HG03571 (cell line): ENCODE measurements at regions not wholly inside any gene's neighbourhood (a gene's known extent, or its start where the extent isn't known, plus 50 kb on each side); places are given as distances from the start of the nearest gene placed in this dataset.
"Not testable (repeated sequence)": the region's sequence is repeated elsewhere in the genome, so short reads cannot be mapped to it uniquely, and the experiment has no call there.

Source experiments
- ATAC-seq: cut with Tn5 transposase; IDR thresholded peaks from one replicate; pipeline ENCODE4 v1.9.1; 2021; ENCODE audit not compliant: unreplicated experiment

DNA sequence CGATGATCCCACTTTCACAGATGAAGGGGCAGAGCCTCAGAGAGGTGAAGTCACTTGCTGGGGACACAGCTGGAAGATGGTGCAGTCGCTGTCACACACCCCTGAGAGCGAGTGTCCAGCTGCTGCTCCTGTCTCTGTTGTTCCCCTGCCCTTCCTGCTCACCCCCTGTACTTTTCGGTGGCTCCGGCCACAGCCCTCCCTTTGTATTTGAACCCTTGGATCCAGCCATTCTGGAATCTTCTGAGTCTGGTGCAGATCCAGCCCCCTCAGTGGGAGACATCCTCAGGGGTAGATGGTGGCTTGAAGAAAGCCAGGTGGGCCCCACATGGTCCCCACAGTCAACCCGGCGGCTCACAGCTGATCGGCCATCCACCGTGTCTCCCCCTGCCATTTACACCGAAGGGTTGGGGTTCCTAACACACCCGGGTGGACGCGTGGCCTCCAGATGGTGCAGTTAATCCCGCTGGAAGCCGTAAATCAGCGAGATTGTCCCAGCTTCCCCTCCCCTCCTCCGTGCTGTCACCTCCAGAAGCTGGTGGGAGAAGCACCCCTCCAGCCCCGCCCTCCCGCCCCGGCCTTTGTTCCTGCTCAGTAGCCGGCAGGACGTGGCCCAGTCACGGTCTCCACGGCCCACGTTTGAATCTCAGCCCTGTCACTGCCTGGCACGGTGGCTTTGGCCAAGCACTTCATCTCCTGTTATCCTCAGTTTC, 204.8 kb downstream of the C9orf50 start:
- ATAC-seq, result no peak

DNA sequence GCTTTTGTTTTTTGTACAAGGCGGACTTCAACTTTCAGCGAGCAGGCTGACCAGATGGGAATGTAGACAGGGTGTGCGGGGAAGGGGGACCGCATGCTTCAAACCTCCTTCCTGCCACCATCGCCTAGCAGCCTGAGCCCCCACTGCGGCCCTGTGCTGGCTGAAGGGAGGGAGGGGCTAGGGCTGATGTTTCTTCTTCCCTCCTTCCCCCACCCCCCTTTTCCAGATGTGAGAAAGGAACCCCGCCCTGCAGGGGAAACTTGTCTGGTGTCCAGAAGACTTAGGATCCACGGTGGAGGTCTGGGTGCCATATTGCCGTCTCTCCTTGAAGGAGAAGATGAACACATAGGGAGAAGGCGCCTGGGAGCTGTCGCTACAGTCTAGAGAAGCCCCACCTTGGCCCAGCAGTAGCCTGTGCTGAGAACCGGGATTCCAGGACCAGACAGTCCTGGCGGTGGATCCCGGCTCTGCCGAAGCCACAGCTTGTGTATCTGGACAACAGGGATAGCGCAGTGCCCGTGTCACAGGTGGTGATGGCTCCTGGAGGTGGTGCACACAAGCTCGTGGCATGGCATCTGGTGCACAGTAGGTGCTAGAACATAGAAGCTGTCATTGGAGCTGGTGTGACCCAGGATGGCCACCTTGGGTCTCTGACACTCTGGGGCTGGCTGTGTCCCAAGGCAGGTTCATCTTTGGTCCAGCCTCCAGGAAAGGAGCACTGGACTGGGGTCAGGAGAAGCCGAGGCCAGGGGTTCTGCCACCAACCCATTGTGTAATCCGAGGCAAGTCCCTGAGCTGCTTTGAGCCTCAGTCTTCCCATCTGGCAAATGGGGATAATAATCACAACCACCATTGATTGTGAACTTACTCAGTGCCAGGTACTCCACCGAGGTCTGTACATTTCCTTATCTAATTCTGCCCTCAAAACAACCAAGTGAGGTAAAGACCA, 205.6 kb downstream of the C9orf50 start:
- ATAC-seq, result no peak

DNA sequence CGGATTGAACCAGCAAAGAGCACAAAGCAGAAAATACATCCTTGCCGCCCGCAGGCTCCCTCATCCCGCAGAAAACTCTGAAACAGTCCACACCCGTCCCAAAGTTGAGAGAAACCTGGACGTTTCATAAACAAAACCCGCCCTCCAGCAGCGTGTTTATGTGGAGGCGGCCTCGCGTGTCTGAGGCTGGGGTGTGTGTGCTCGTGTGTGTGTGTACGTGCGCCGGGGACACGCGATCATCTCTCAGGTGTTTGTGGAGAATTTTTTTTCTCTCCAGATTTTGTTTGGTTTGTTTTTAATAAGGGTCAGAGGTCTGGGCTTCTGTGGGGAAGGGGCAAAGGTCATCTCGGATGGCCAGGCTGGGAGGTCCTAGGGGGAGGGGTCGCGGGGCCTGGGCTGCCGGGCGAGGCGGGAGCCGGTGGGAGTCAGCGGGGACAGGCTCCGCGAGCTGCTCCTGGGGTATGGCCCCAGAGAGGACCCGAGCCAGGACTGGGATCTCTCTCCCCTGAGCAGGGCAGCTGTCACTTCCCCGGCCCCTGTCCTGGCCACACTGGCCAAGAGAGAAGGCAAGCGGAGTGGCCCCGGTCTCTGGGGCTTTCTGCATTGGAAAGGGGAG, 206.4 kb downstream of the C9orf50 start:
- ATAC-seq, result no peak

DNA sequence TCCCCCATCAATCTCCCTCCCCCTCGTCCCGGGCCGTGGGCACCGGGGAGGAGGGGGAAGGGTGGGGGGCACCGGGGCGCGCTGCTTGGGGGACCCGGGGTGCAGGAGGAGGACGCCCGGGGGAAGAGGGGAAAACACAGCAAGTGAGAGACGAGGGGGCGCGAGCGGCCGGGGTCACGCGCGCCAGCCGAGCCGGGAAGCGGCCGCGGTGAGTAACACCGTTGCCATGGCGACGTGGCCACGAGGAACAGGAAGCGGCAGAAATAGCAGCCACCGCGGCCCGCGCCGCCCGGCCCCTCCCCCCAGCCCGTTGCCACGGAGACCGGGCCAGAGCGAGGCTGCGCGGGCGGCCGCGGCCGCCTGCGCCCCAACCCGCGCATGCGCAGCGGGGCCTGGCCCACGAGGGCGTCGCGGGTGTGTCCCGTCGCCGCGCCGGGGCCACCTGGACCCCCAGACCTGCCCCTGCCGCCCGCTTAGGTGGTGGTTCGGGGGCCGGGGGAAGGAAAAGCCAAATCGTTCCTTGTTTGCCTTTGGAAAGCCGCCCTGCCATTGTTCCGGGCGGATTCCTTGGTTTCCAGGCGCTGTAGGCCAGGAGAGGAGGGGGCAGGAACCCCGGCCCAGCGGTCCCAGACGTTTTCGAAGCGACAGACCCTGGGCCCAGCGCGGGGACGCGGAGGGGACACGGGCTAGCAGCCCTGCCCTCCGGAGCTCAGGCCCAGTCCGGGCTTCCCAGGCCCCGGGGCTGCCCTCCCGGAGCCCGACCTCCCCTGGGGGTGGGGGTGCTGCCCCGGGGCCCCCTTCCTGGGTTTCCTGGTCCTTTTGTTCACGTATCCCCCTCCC, 207.1 kb downstream of the C9orf50 start:
- peak; percentile 83 for ATAC-seq

DNA sequence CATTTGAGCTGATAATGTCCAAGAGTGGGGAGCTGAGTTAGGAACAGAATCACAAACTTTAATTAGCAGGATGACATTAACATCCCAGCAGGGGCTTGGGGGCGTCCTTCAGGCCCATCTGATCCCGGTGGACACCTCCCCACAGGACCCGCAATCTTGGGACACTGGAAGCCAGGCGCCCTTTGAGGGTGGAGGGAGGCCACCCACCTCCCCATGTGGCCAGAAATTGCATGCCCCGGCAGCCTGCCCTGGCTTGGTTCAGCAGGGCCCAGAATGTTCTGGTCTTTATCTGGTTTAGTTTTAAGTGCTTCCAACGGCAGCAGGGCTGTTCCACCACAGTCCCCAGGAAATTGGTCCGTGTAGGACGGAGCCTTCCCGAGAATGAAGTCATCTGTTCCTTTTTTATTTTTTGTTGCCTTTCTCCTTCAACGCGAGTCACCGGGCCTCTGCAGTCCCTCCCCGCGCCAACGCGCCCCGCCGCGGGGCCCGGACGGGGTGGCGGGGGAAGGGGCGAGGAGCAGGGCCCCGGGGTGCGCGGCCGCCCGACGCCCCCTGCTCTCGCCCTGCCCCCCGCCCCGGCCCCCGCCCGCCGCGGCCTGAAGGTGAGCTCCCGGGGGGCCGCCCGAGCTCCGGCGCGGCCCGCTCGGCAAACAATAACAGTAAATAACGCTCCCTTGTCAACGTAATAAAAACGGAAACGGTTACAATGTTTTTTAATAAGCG, 207.9 kb downstream of the C9orf50 start:
- peak; percentile 18 for ATAC-seq

DNA sequence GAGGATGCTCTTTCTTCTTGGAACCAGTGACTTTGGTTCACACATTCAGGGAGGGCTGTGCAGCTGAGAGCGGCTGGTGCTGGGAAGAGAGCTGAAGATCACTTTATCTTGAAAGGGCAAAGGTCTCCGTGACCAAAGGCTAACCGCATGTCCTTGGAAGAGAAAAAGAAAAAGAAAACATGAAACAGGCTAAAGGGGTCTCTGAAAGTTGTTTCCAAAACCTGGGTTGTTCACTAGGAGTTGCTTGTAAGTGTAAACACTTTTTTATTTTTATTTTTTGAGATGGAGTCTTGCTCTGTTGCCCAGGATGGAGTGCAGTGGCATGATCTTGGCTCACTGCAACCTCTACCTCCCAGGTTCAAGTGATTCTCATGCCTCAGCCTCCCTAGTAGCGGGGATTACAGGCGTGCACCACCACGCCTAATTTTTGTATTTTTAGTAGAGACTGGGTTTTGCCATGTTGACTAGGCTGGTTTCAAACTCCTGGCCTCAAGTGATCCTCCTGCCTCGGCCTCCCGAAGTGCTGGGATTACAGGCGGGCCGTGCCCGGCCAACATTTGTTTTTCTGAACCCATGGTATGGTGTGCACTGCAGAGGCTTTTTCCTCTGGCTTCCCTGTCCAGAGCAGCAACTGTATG, 208.6 kb downstream of the C9orf50 start:
- ATAC-seq, result not testable (repeated sequence)

DNA sequence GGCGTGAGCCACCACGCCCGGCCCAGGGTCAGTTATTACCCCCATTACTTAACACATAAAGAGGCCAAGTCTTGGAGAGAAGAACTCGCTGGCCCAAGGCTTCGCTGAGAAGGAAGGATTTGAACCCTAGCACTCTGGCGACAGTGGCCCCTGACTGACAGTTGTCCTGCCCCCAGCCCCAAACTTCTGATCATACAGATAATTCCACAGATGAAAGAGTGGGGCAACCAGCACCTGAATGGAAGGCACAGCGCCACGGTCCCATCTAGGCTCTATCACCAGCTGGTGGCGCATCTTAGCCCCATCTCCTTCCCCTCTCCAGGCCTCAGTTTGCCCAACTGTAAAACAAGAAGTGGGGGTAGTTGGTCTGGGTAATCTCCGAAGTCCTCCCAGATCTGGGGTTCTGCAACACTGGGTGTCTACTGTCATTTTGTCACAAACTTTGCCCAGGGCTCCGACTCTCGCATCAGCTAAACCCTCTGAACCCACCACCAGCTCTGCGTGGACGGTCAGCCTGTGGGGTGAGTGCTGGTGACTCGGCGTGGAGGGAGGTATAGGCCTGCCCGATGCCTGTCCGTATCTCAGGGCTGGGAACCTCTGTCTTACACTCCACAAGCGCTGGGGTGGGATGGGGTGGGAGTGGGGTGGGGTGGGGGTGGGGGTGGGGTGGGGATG, 209.3 kb downstream of the C9orf50 start:
- ATAC-seq, result no peak

DNA sequence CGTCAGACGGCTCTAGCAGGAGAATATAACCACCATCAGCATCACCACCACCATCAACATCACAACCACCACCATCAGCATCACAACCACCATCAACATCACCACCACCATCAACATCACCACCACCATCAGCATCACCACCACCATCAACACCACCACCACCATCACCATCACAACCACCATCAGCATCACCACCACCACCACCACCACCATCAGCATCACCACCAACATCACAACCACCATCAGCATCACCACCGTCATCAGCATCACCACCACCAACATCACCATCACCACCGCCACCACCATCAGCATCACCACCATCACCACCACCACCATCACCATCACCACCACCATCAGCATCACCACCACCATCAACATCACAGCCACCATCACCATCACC, 210.7 kb downstream of the C9orf50 start:
- ATAC-seq, result no peak

DNA sequence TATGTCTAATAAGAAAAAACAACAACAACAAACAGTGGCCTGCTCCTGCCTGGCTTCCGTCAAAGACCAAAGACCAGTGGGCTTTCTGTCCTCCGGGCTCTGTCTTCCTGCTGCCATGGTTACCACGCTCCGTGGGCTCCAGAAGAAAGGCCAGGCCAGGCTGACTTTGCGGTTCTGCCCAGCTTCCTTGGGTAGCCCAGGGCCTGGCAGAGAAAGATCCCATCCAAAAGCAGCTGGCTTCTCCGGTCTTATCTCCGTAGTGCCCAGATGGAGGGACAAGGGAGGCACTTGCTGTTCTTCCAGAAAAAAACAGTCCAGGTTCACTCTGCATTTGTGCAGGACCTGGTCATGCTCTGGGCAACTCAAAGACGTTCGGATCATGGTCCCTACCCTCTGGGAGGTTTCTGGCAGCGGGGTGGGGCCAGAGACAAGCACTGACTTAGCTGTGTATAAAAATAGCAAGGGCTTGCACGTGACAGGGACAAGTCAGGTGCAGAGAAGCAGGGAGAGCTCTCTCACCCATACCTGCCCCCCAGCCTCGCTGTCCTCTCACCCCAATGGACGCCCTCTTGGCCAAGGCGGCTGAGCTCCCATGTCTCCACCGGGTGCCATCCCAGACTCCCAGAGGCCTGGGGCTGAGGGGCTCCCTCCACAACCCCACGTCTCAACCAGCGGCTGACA, 212.2 kb downstream of the C9orf50 start:
- ATAC-seq, result no peak

DNA sequence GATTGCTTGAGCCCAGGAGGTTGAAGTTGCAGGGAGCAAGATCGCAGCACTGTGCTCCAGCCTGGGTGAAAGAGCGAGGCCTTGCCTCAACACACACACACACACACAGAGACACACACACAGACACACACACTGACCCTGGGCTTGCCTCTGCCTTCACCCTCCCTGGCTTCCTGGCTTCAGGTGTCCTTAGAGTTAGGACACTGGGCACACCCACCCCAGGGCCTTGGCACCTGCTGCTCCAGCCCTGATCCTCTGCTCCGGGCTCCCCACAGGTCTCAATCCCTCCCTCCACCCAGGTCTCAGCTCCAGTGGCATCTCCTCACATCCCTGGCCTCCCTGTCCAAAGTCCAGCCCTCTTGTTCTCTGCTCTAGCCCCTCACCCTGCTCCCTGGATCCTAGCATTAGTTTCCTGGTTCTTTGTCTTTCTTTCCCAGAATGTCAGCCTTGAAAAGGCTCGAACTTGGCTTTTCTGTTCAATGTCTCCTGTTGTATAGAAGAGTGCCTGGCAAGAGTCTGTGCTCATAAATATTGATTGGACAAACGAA, 212.9 kb downstream of the C9orf50 start:
- ATAC-seq, result no peak

DNA sequence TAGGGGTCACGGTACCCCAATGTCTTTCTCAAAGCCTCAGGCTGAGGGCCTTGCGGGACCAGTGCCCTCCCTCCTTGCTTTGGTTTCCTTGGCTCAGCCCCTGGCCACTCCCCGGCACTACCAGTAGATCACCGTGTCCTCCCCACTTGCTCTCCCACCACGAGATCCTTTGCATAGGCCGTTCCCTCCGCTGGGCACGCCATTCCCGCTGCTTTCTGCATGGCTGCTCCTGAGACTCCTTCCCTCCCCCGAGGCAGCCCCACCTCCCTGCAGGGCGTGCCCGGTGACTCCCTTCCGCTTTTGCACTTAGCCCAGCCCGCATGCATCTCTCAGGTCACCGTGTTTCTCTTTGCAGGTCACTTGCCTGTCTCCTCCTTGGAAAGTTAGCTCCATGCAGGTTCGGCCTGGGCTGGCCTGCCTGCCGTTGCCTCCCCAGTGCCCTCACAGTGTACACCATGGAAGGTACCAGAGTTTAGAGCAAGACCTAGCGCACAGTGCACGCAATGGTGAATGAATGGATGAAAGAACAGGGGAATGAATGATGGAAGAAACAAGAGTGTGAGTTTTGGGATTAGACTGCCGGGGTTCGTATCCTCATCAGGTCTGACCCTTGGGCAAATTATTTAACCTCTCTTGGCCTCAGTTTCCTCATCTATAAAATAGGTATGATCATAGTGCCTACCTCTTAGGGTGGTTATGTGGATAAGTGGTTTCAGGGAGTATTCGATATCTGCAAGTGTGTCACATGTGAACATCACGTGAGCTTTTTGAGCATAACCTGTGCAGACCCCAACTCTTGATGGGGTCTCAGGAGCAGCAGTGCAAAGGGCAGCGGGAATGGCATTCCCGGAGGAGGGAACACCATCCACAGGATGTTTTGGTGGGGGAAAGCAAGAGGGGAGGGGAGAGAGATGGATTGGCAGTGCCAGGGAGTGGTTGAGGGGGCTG, 214.3 kb downstream of the C9orf50 start:
- no peak for ATAC-seq

DNA sequence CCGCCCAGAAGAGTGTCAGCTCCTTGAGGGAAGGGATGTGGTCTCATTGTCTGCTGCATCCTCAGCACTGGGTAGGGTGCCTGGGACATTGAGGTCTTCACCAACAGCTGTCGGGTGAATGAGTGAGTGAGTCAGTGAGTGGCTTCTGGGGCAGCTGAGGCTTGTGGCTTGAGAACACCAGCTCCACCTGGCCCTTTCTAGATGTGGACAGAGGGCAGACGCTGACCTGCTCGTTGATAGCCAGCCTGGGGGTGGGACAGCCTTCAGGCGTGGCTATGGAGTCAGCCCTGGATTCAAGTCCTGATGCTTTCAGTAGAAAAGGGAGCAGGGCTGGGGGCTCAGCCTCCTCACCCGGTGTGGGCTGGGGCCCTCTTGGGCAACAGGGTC, 215.1 kb downstream of the C9orf50 start:
- ATAC-seq, result no peak

DNA sequence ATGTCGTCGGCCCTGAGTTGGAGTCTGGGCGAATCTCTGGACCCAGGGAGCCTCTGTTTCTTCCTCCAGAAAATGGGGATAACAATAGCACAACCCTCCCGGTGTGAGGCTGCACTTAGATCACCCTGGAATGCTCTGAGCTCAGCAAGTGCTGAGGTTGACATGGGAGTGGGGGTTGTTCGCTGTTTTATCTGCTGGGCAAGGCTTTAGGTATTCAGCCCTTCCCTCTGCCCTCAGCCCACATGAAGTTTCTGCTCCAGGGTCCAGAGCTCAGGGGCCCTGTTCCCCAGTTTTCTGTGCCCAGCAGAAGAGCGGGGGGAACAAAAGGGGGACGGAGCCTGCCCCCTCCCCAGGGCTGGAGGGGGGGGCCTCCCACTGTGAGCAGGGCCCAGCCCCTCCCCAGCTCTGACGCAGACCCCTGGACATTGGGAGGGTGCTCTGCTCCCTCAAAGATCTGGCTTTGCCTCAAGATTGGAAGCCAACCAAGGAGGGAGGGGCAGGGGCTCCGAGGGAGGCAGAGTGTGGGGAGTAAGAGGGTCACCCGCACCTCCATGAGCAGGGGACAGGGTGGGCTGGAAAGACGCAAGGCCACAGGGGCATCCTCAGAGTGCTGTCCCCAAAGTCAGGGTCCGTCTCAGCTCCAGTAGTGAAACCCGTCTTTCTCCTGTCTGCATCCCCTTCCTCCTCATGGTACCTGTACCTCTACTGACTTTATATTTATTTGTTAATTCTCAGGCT, 215.6 kb downstream of the C9orf50 start:
- no peak for ATAC-seq

DNA sequence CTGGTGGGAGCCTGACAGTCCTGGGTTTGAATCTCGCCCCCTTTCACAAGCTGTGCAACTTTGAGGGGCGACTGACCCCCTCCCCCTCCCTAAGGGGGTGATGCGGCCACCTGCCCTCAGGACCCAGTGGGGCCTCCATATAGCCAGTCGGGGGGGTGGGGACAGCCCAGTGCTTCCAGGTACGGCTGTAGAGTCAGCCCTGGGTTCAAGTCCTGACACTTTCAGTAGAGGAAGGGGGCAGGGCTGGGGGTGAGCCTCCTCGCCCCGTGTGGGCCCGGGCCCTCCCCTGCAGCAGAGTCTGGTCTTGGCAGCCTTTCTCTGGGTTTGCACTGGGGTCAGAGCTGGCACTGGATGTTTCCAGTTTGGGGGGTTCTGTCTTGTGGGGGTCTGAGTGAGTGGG, 216.3 kb downstream of the C9orf50 start:
- no peak for ATAC-seq

DNA sequence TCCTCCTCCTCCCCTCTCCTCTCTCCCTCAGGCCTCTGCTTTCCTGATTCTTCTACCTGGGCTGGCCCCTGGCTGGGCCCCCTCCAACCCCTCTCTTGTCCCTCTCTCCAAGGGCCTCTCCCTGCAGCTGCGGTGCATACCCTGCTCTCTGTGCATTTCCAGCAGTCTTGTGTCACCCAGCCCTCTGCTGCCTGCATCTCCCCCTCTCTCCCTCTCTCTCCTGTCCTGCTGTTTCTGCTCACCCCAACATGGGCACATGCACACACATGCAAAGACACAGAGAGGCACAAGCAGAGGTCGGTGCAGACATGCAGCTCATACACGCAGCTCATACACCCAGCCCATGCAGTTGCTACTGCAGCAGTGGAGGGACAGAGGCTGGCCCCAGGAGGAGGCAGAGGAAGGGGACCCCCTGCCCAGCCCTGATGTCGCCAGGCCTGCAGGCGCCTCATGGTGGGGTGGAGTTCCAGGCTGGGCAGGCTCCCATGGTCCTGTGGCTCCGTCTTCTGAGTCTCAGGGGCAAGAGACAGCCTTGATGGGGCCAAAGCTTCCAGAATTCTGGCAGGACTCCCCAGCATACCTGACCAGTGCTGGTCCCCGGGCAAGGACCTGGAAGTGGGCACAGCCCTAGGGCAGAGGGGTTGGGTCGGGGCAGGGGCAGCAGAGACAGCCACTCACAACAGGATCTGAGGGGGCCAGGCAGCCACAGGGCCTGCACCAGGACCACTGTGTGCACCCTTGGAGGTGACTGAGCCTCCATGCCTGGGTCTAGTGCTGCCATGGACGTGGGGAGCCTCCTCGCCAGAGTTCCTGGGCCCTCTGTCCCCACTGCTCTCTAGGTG, 216.9 kb downstream of the C9orf50 start:
- no peak for ATAC-seq
